Transverse colon (tissue), 4 donors: ENCODE measurements at regions not wholly inside any gene's neighbourhood (a gene's known extent, or its start where the extent isn't known, plus 50 kb on each side); places are given as distances from the start of the nearest gene placed in this dataset.

Experiments
- DNase-seq: peaks from one replicate; pipeline ENCODE4 v3.0.0-alpha.2; 2019
- H3K27ac ChIP-seq, 4 donors: fragments of 200-600 bp; sonication (generic); 2 replicates each; pipeline ENCODE4 v1.5.1; 2016 to 2018; ENCODE audit warnings: inconsistent platforms in 4 of 4
- H3K27me3 ChIP-seq: fragments of 200-600 bp; sonication (generic); 2 replicates; pipeline ENCODE4 v1.5.1; 2017; ENCODE audit warnings: inconsistent platforms
- H3K36me3 ChIP-seq, 4 donors: fragments of 200-600 bp; sonication (generic); 2 replicates each; pipeline ENCODE4 v1.5.1; 2017 to 2019; ENCODE audit warnings: inconsistent platforms in 4 of 4
- H3K4me1 ChIP-seq, 4 donors: fragments of 200-600 bp; sonication (generic); 2 replicates each; pipeline ENCODE4 v1.5.1; 2017 to 2020; ENCODE audit warnings: inconsistent platforms in 4 of 4
- H3K4me3 ChIP-seq, 4 donors: fragments of 200-600 bp; sonication (generic); 1 replicate in 1 of 4; 2 replicates in 3 of 4; pipeline versions ENCODE4 v1.5.1 to v1.6.1; 2017 to 2019; ENCODE audit warnings: inconsistent platforms in 4 of 4
- H3K9me3 ChIP-seq, 2 donors: fragments of 200-600 bp; sonication (generic); 2 replicates each; pipeline ENCODE4 v1.5.1; 2017 to 2019; ENCODE audit warnings: inconsistent platforms in 2 of 2
- EP300 ChIP-seq: sonication (generic); formaldehyde crosslinking; IDR thresholded peaks from one replicate; pipeline ENCODE4 v1.6.1; 2017; ENCODE audit warnings: antibody characterized with exemption, low read depth
- POLR2A ChIP-seq: fragments of 450-650 bp; IDR thresholded peaks from one replicate; pipeline ENCODE4 v1.6.1; 2016; ENCODE audit warnings: antibody characterized with exemption, mild to moderate bottlenecking, moderate library complexity
- POLR2AphosphoS5 ChIP-seq, 3 donors: sonication (generic); formaldehyde crosslinking; IDR thresholded peaks; one replicate each; pipeline ENCODE4 v1.6.1; 2016; ENCODE audit warnings: antibody characterized with exemption in 3 of 3
- WGBS, 2 donors: methylation state at CpG; one replicate each; pipeline ENCODE4 v1.1.5; 2018; ENCODE audit warnings: low coverage in 1 of 2; 5-methylcytosine and 5-hydroxymethylcytosine counted together
- in situ Hi-C, 4 donors: fragments of 200-750 bp; cut with MboI; loops; one replicate each; pipeline versions ENCODE4 v1.15.0 to v1.15.1; 2017; ENCODE audit warnings: low sequenced_read_pairs in 3 of 4, low pct_ligation_motif_present in 1 of 4, low pct_unique_long_range_greater_than_20kb in 1 of 4
- intact Hi-C: fragments of 100-400 bp; cut with DNase I; formaldehyde crosslinking; loops from one replicate; pipeline ENCODE4 v1.15.1; 2023; ENCODE audit warnings: low total_unique reads
- TF ChIP-seq, protein P1 (sequence below), 5 experiments: fragments of 200-600 bp in 3 of 5; fragments of 450-650 bp in 2 of 5; sonication (generic) in 3 of 5; IDR thresholded peaks; 1 replicate in 2 of 5; 2 replicates in 3 of 5; pipeline ENCODE4 v1.5.1; 2016 to 2017; ENCODE audit warnings: antibody characterized with exemption in 5 of 5, inconsistent platforms in 3 of 5, mild to moderate bottlenecking in 2 of 5, moderate library complexity in 1 of 5

DNA sequence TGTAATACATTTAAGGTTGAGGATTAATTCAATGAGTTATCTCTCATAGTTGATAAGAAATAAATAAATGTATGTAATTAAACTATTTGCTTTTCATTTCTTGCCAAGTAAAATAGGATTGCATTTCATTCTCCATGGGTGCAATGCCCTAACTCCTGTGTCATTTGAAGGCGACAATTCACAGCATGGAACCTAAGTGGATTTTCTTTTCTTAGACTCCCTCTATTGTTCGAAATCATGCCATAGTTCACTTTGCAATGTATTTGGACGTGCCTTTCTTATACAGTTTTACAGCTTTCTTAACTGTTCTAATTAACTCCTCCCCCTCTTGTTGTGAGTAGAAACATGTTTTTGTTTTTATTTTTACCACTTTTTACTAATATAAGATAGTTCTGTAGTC lies 263.0 kb downstream of the B3GLCT start:
- Histone ChIP-seq H3K36me3 (no peaks in the 10 kb centered on the region), H3K27ac (no peak overlapping the region), H3K27me3 (no peaks in the 10 kb centered on the region), H3K4me1 (no peaks in the 10 kb centered on the region), H3K4me3 (no peak overlapping the region), H3K9me3 (no peaks in the 10 kb centered on the region)
- in situ Hi-C loops, result no loop called here
- 80 to 85% methylated on average over 3 of the region's 3 CpGs for WGBS, 2 donors
- intact Hi-C loops, result no loop called here
- no peak for DNase-seq
- TF ChIP-seq, protein P1, sequence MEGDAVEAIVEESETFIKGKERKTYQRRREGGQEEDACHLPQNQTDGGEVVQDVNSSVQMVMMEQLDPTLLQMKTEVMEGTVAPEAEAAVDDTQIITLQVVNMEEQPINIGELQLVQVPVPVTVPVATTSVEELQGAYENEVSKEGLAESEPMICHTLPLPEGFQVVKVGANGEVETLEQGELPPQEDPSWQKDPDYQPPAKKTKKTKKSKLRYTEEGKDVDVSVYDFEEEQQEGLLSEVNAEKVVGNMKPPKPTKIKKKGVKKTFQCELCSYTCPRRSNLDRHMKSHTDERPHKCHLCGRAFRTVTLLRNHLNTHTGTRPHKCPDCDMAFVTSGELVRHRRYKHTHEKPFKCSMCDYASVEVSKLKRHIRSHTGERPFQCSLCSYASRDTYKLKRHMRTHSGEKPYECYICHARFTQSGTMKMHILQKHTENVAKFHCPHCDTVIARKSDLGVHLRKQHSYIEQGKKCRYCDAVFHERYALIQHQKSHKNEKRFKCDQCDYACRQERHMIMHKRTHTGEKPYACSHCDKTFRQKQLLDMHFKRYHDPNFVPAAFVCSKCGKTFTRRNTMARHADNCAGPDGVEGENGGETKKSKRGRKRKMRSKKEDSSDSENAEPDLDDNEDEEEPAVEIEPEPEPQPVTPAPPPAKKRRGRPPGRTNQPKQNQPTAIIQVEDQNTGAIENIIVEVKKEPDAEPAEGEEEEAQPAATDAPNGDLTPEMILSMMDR (IDR thresholded peaks at IDR 0.05), result no peak
- TF ChIP-seq EP300 (no peak), POLR2A (no peak), POLR2AphosphoS5 (IDR thresholded peaks at IDR 0.05) (no peak)

DNA sequence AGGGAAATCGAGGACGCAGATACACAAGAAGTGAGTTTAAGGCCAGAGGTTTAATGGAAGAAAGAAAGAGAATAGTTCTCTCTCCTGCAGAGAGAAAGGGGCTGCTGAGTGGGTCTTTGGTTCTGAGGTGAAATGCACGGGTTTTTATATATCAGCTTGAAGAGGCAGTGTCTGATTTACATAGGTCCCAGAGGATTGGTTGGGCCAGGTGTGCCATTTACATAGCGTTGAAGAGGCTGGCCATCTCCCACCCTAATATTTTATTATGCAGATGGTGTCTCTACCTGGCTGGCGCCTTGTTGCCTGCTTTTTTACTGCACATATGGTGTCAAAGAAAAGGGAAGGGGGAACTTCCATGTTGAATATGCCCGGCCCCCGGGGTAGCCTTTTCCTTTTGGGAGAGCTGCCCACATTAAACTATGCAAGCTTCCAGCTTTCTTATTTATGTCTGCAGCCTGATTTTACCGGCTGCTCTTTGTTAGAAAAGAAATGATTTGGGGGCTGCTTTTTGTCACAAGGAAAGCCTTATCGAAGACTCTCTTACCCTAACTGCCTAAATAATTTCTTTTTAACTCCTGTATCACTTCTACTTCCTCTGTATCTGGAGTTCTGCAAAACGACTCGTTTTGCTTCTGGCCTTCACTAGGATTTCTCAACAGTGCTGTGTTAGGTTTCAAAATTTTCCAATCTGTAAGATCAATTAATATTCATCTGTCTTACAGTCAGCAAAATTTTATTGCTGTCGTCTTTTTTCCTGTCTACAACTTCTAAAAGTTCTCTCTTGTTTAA lies 268.5 kb downstream of the B3GLCT start:
- DNase-seq, result no peak
- H3K4me1 ChIP-seq, result no peaks in the 10 kb centered on the region
- no peaks in the 10 kb centered on the region for H3K27me3 ChIP-seq
- H3K36me3 ChIP-seq, result no peaks in the 10 kb centered on the region
- in situ Hi-C loops, result no loop called here
- 68 to 78% methylated on average over 7 to 12 of the region's 12 CpGs for WGBS, 2 donors
- no peak overlapping the region for H3K4me3 ChIP-seq
- TF ChIP-seq POLR2AphosphoS5 (IDR thresholded peaks at IDR 0.05), result no peak
- no peaks in the 10 kb centered on the region for H3K9me3 ChIP-seq
- no peak overlapping the region for H3K27ac ChIP-seq
- intact Hi-C loops, result no loop called here

DNA sequence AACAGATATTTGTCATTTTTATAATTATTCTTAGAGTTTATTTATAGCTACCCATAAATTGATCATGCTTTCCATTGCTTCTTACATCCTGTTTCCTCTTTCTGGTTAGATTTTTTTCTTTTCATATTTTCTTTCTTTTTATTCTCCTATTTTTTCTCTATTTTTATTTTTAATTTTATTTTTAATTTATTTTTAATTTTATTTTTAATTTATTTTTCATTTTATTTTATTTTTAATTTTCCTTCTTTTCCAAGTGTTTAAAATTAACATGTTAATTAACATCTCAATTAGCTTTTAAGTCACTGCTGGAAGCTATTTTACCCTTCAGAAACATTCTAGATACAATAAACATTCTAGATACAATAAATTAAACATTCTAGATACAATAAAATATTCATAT lies 269.6 kb downstream of the B3GLCT start:
- H3K36me3 ChIP-seq, result no peaks in the 10 kb centered on the region
- H3K9me3 ChIP-seq, result no peaks in the 10 kb centered on the region
- DNase-seq, result no peak
- intact Hi-C loops (no loop called here), in situ Hi-C loops (no loop called here)
- H3K27ac ChIP-seq, result no peak overlapping the region
- H3K4me3 ChIP-seq, result no peak overlapping the region
- no peaks in the 10 kb centered on the region for H3K4me1 ChIP-seq
- no peaks in the 10 kb centered on the region for H3K27me3 ChIP-seq
- TF ChIP-seq POLR2AphosphoS5 (IDR thresholded peaks at IDR 0.05) (no peak), EP300 (no peak)
- TF ChIP-seq, protein P1 (IDR thresholded peaks at IDR 0.05), result no peak

DNA sequence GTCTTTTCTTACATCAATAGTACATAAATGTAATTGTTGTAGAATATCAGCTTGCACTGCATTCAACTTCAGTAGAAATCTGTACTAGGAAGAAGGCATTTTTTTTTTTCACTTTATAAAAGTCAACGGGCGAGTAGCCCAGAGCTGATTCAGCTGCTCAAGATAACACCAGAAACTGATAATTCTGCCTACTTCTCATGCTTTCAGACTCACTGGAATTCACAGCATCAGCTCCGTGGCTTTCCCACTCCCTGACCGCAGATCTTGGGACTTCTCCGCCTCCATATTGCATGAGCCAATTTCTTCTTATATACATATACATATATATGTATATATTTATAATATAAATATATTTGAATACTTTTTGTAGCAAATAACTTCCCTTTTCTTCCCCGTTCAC lies 263.1 kb upstream of the RXFP2 start:
- intact Hi-C loops, result no loop called here
- no peak overlapping the region for H3K27ac ChIP-seq
- in situ Hi-C loops, result no loop called here
- no peaks in the 10 kb centered on the region for H3K9me3 ChIP-seq
- H3K4me1 ChIP-seq, result no peaks in the 10 kb centered on the region
- no peak for DNase-seq
- no peaks in the 10 kb centered on the region for H3K36me3 ChIP-seq
- no peaks in the 10 kb centered on the region for H3K27me3 ChIP-seq
- TF ChIP-seq EP300 (no peak), POLR2A (no peak), POLR2AphosphoS5 (IDR thresholded peaks at IDR 0.05) (no peak)
- TF ChIP-seq, protein P1 (IDR thresholded peaks at IDR 0.05), result no peak
- H3K4me3 ChIP-seq, result no peak overlapping the region
- WGBS, 2 donors, result 37 to 53% methylated on average over 6 of the region's 6 CpGs

DNA sequence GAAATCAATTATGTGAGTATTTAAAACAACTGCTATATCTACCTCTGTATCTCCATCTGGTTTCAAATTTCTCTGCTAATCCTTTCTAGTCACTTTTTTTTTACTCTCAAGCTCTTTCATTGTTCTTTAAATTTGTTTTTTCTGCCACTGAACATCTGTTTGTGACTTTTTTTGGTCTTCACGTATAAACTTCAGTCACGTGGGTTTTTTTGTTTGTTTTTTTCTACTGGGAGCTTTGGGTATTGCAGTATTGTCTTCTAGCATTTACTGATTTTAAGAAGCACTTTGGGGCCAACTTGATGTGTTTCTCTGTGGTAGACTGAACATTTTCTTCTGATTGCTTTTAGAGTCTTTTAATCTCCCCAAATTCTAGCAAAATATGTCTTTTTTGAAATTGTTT lies 262.6 kb upstream of the RXFP2 start:
- no peak for TF ChIP-seq EP300
- TF ChIP-seq POLR2AphosphoS5 (IDR thresholded peaks at IDR 0.05), result no peak
- TF ChIP-seq, protein P1 (IDR thresholded peaks at IDR 0.05), result no peak
- no peak for TF ChIP-seq POLR2A
- no peak for DNase-seq
- no peaks in the 10 kb centered on the region for H3K9me3 ChIP-seq
- no peak overlapping the region for H3K27ac ChIP-seq
- no peaks in the 10 kb centered on the region for H3K4me1 ChIP-seq
- in situ Hi-C loops (no loop called here), intact Hi-C loops (no loop called here)
- no peak overlapping the region for H3K4me3 ChIP-seq
- 11 to 25% methylated on average over 2 of the region's 2 CpGs for WGBS, 2 donors
- H3K36me3 ChIP-seq, result no peaks in the 10 kb centered on the region
- H3K27me3 ChIP-seq, result no peaks in the 10 kb centered on the region
